ENCODE measurements at regions not wholly inside any gene's neighbourhood (a gene's known extent, or its start where the extent isn't known, plus 50 kb on each side); places are given as distances from the start of the nearest gene placed in this dataset.
A peak's percentile ranks its signal among the peaks of the same experiment; 100 is the strongest.

DNA sequence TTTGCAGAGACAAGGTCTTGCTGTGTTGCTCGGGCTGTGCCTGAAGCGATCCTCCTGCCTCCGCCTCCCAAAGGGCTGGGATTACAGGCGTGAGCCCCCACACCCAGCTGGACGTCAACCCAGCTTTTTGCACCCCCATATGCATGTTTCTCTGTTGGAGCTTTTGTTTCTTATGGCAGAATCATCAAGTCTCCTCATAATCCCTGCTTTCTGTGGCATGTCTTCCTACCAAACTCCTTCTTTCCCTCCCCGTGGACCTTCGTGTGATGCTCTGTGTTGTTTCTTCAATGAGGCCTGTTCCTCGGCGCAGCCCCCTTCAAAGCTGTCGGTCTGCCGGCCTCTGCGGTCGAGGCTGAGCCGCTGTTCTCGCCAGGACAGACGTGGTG is 71.6 kb downstream of the METRNL start:
- H3K9ac ChIP-seq (ENCODE audit: low read depth in 1 of 2, low read length in 2 of 2): no peak overlapping the region
- H3K27me3 ChIP-seq (ENCODE audit: control insufficient read depth in 1 of 2, insufficient read depth in 2 of 2, low read length in 2 of 2): no peaks in the 10 kb centered on the region
- H3K27ac ChIP-seq (ENCODE audit: low read depth, low read length): no peak overlapping the region
- no peak overlapping the region for H3K4me3 ChIP-seq (ENCODE audit: low read depth in 1 of 2, low read length in 2 of 2)
- H3K9me3 ChIP-seq (ENCODE audit: control insufficient read depth in 1 of 2, low read length in 2 of 2): no peaks in the 10 kb centered on the region
- no peaks in the 10 kb centered on the region for H3K36me3 ChIP-seq (ENCODE audit: control insufficient read depth in 1 of 2, insufficient read depth in 2 of 2, low read length in 2 of 2)
- peaks cover 0 to 6% of the 10 kb centered on the region in 2 donors for H3K4me1 ChIP-seq (ENCODE audit: control insufficient read depth in 1 of 2, insufficient read depth in 2 of 2, low read length in 2 of 2)

GRCh38 chr17:83151442-83152226 is 72.2 kb downstream of the METRNL start:
- H3K9me3 ChIP-seq (ENCODE audit: control insufficient read depth in 1 of 2, low read length in 2 of 2): no peaks in the 10 kb centered on the region
- H3K4me3 ChIP-seq (ENCODE audit: low read depth in 1 of 2, low read length in 2 of 2): no peak overlapping the region
- H3K4me1 ChIP-seq (ENCODE audit: control insufficient read depth in 1 of 2, insufficient read depth in 2 of 2, low read length in 2 of 2): peaks cover 0 to 6% of the 10 kb centered on the region in 2 donors
- no peaks in the 10 kb centered on the region for H3K36me3 ChIP-seq (ENCODE audit: control insufficient read depth in 1 of 2, insufficient read depth in 2 of 2, low read length in 2 of 2)
- no peak overlapping the region for H3K9ac ChIP-seq (ENCODE audit: low read depth in 1 of 2, low read length in 2 of 2)
- no peak overlapping the region for H3K27ac ChIP-seq (ENCODE audit: low read depth, low read length)
- no peaks in the 10 kb centered on the region for H3K27me3 ChIP-seq (ENCODE audit: control insufficient read depth in 1 of 2, insufficient read depth in 2 of 2, low read length in 2 of 2)

DNA sequence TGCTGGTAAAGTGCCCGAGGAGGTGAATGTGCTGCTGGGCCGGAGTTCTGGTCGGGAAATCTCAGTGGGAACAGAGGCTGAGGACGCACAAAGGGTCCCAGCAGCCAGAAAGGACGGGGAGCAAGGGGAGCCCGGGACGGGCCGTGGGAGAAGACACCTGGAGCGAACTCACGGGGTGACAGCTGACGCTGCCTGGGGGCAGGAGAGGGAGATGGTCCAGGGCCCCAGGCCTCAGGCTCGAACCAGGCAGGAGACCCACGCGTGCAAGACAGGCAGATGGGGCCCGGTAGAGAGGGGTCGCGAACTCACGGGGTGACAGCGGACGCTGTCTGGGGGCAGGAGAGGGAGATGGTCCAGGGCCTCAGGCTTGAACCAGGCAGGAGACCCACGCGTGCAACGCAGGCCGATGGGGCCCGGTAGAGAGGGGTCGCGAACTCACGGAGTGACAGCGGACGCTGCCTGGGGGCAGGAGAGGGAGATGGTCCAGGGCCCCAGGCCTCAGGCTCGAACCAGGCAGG is 72.9 kb downstream of the METRNL start:
- no peaks in the 10 kb centered on the region for H3K9me3 ChIP-seq (ENCODE audit: control insufficient read depth in 1 of 2, low read length in 2 of 2)
- H3K9ac ChIP-seq (ENCODE audit: low read depth in 1 of 2, low read length in 2 of 2): no peak overlapping the region
- H3K4me1 ChIP-seq (ENCODE audit: control insufficient read depth in 1 of 2, insufficient read depth in 2 of 2, low read length in 2 of 2): peaks cover 0 to 6% of the 10 kb centered on the region in 2 donors
- no peak overlapping the region for H3K27ac ChIP-seq (ENCODE audit: low read depth, low read length)
- no peaks in the 10 kb centered on the region for H3K27me3 ChIP-seq (ENCODE audit: control insufficient read depth in 1 of 2, insufficient read depth in 2 of 2, low read length in 2 of 2)
- H3K36me3 ChIP-seq (ENCODE audit: control insufficient read depth in 1 of 2, insufficient read depth in 2 of 2, low read length in 2 of 2): no peaks in the 10 kb centered on the region
- no peak overlapping the region for H3K4me3 ChIP-seq (ENCODE audit: low read depth in 1 of 2, low read length in 2 of 2)

DNA sequence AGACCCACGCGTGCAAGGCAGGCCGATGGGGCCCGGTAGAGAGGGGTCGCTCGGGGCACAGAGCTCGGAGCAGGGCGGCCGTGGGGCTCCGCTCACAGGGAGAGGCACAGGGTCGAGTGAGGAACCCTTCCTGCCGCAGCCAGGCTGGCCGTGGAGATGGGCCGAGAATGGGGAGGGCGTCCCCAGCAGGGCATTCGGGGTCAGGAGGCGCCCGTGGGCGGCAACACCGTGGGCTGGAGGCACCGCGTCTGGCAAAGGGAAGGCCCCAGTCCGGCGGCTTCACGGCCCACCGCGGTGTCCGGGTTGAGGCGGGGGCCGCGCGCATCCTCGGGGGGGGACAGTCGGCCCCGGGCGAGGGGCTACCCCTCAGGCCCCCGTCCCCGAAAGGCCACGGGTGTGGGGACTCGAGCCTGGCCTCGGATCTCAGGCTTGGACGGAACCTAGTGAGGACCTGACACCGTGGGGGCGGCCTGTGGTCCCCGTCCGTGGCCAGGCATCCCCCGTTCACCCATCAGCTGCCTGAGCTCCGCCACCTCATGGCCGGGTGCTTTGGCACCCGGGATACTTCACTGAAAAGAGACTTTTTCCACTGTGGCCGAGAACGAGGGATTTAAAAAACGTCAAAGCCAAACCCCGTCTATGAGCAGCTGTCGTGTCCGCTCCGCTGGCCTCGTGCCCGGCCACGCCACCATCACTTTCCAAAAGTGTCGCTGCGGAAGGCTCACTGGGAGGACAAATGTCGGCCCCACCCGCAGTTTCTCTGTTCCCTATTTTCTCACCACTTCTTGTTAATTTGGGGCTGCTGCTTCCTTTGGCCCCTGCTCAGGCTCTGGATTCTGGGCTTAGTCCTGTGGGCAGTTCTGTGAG is 73.6 kb downstream of the METRNL start:
- H3K27ac ChIP-seq (ENCODE audit: low read depth, low read length): no peak overlapping the region
- no peak overlapping the region for H3K9ac ChIP-seq (ENCODE audit: low read depth in 1 of 2, low read length in 2 of 2)
- H3K27me3 ChIP-seq (ENCODE audit: control insufficient read depth in 1 of 2, insufficient read depth in 2 of 2, low read length in 2 of 2): no peaks in the 10 kb centered on the region
- no peaks in the 10 kb centered on the region for H3K9me3 ChIP-seq (ENCODE audit: control insufficient read depth in 1 of 2, low read length in 2 of 2)
- no peak overlapping the region for H3K4me3 ChIP-seq (ENCODE audit: low read depth in 1 of 2, low read length in 2 of 2)
- no peaks in the 10 kb centered on the region for H3K36me3 ChIP-seq (ENCODE audit: control insufficient read depth in 1 of 2, insufficient read depth in 2 of 2, low read length in 2 of 2)
- peaks cover 0 to 6% of the 10 kb centered on the region in 2 donors for H3K4me1 ChIP-seq (ENCODE audit: control insufficient read depth in 1 of 2, insufficient read depth in 2 of 2, low read length in 2 of 2)

DNA sequence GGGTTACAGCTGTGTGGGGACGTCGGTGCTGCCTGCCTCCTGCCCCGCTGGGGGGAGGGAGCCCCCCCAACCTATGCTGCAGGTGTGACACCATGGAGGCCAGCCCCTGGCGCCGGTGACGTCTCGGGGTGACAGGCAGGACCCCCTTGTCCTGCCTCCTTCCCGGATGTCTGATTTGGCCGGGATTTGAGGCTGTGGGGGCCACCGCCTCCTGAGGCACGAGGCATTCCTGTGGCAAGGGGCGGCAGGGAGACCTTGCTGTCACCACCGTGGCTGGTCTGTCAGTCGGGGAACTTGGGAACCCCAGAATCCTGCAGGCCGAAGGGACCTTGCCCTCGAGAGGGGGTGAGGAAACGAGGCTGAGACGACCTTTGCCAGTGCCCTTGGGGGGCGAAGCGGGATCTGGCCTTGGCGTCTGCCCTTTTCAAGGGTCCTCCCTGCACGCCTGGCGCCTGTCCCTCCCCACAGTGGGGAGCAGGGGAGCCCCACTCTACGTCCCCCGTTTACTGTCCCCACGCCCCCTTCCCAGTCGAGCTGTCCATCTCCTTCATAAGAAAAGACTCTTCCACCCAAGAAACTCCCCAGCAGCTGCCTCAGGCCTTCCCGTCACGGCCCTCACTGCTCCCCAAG is 74.4 kb downstream of the METRNL start:
- H3K9me3 ChIP-seq (ENCODE audit: control insufficient read depth in 1 of 2, low read length in 2 of 2): no peaks in the 10 kb centered on the region
- no peaks in the 10 kb centered on the region for H3K27me3 ChIP-seq (ENCODE audit: control insufficient read depth in 1 of 2, insufficient read depth in 2 of 2, low read length in 2 of 2)
- peaks cover 0 to 6% of the 10 kb centered on the region in 2 donors for H3K4me1 ChIP-seq (ENCODE audit: control insufficient read depth in 1 of 2, insufficient read depth in 2 of 2, low read length in 2 of 2)
- H3K9ac ChIP-seq (ENCODE audit: low read depth in 1 of 2, low read length in 2 of 2): no peak overlapping the region
- peak overlapping the region; percentile 32 for H3K27ac ChIP-seq (ENCODE audit: low read depth, low read length)
- no peak overlapping the region for H3K4me3 ChIP-seq (ENCODE audit: low read depth in 1 of 2, low read length in 2 of 2)
- no peaks in the 10 kb centered on the region for H3K36me3 ChIP-seq (ENCODE audit: control insufficient read depth in 1 of 2, insufficient read depth in 2 of 2, low read length in 2 of 2)

GRCh38 chr17:83154311-83155127 is 75.1 kb downstream of the METRNL start:
- Histone ChIP-seq H3K9ac (ENCODE audit: low read depth in 1 of 2, low read length in 2 of 2) (no peak overlapping the region), H3K9me3 (ENCODE audit: control insufficient read depth in 1 of 2, low read length in 2 of 2) (no peaks in the 10 kb centered on the region), H3K36me3 (ENCODE audit: control insufficient read depth in 1 of 2, insufficient read depth in 2 of 2, low read length in 2 of 2) (no peaks in the 10 kb centered on the region), H3K27me3 (ENCODE audit: control insufficient read depth in 1 of 2, insufficient read depth in 2 of 2, low read length in 2 of 2) (no peaks in the 10 kb centered on the region), H3K4me1 (ENCODE audit: control insufficient read depth in 1 of 2, insufficient read depth in 2 of 2, low read length in 2 of 2) (peaks cover 0 to 6% of the 10 kb centered on the region in 2 donors), H3K27ac (ENCODE audit: low read depth, low read length) (no peak overlapping the region), H3K4me3 (ENCODE audit: low read depth in 1 of 2, low read length in 2 of 2) (no peak overlapping the region)

DNA sequence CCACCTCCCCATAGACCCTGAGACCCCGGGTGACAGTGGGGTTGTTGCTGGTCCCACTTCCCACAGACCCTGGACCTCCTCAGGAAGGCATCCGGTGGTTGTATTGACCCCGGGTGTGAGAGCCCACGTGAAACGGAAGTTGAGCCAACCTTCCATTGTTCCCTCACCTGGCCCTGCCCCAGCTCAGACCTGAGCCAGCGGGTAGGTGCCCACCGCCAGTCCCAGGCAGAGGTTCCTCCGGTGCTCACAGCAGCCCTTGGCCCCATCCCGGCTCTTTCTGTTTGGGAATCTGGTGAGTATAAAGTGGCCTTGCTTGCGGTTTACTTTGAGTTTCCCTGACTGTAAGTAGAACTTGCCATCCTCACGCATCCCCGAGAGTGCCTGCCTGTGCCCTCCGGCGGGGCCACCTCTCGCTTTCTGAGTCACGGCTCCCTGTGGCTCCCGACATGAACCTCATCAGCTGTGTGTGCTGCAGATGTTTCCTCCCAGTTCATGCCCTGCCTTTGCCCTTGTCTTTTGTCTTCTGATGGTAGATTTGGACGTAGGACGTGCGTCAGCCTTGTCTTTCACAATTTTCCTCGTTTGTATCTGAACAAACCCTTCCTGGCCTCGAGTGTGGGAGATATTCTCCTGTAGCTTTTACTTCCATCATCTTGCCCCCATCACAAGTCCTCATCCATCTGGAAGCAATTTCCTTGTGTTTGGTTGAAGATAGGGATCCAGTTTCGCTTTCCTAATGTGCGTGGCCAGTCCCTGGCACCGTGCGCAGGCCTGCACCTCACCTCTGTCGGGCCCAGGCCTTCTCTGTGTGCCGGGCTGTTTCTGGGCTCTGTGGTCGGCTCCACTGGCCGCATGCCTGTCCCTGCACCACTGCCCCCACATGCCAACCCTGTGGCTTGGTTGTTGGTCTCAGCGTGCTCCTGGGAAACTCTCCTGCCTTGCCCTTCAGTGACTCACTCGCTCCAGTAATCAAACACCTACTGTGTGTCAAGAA is 76.0 kb downstream of the METRNL start:
- no peaks in the 10 kb centered on the region for H3K36me3 ChIP-seq (ENCODE audit: control insufficient read depth in 1 of 2, insufficient read depth in 2 of 2, low read length in 2 of 2)
- H3K27ac ChIP-seq (ENCODE audit: low read depth, low read length): no peak overlapping the region
- H3K27me3 ChIP-seq (ENCODE audit: control insufficient read depth in 1 of 2, insufficient read depth in 2 of 2, low read length in 2 of 2): no peaks in the 10 kb centered on the region
- peaks cover 0 to 6% of the 10 kb centered on the region in 2 donors for H3K4me1 ChIP-seq (ENCODE audit: control insufficient read depth in 1 of 2, insufficient read depth in 2 of 2, low read length in 2 of 2)
- H3K9ac ChIP-seq (ENCODE audit: low read depth in 1 of 2, low read length in 2 of 2): no peak overlapping the region
- H3K4me3 ChIP-seq (ENCODE audit: low read depth in 1 of 2, low read length in 2 of 2): no peak overlapping the region
- no peaks in the 10 kb centered on the region for H3K9me3 ChIP-seq (ENCODE audit: control insufficient read depth in 1 of 2, low read length in 2 of 2)

DNA sequence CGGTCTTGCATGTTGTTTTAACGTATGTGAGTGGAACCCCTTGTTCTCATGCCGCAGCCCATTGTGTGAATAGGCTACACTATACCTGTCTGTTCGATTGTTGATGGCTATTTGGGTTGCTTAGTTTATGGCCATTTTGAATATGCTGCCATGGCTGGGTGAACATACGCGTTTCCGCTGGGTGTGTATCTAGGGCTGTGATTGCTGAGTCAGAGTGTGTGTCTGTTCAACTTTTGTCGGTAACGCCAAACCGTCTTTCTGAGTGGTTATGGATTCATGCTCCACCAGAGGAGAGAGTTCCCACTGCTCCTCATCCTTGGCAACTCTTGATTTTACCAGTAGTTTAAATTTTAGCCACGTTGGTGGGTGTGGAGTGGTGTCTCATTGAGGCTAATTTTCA is 77.0 kb downstream of the METRNL start:
- Histone ChIP-seq H3K27me3 (ENCODE audit: control insufficient read depth in 1 of 2, insufficient read depth in 2 of 2, low read length in 2 of 2) (no peaks in the 10 kb centered on the region), H3K9ac (ENCODE audit: low read depth in 1 of 2, low read length in 2 of 2) (no peak overlapping the region), H3K4me3 (ENCODE audit: low read depth in 1 of 2, low read length in 2 of 2) (no peak overlapping the region), H3K9me3 (ENCODE audit: control insufficient read depth in 1 of 2, low read length in 2 of 2) (no peaks in the 10 kb centered on the region), H3K27ac (ENCODE audit: low read depth, low read length) (no peak overlapping the region), H3K4me1 (ENCODE audit: control insufficient read depth in 1 of 2, insufficient read depth in 2 of 2, low read length in 2 of 2) (peaks cover 0 to 6% of the 10 kb centered on the region in 2 donors), H3K36me3 (ENCODE audit: control insufficient read depth in 1 of 2, insufficient read depth in 2 of 2, low read length in 2 of 2) (no peaks in the 10 kb centered on the region)

All from duodenal mucosa (tissue), 2 donors.